GM21528 (cell line): ENCODE measurements at regions not wholly inside any gene's neighbourhood (a gene's known extent, or its start where the extent isn't known, plus 50 kb on each side); places are given as distances from the start of the nearest gene placed in this dataset.
"Not testable (repeated sequence)": the region's sequence is repeated elsewhere in the genome, so short reads cannot be mapped to it uniquely, and the experiment has no call there.

Experiments used
- ATAC-seq: cut with Tn5 transposase; IDR thresholded peaks from one replicate; pipeline ENCODE4 v1.9.1; 2021; ENCODE audit warnings: mild to moderate bottlenecking, moderate library complexity; ENCODE audit not compliant: unreplicated experiment, low FRiP score

DNA sequence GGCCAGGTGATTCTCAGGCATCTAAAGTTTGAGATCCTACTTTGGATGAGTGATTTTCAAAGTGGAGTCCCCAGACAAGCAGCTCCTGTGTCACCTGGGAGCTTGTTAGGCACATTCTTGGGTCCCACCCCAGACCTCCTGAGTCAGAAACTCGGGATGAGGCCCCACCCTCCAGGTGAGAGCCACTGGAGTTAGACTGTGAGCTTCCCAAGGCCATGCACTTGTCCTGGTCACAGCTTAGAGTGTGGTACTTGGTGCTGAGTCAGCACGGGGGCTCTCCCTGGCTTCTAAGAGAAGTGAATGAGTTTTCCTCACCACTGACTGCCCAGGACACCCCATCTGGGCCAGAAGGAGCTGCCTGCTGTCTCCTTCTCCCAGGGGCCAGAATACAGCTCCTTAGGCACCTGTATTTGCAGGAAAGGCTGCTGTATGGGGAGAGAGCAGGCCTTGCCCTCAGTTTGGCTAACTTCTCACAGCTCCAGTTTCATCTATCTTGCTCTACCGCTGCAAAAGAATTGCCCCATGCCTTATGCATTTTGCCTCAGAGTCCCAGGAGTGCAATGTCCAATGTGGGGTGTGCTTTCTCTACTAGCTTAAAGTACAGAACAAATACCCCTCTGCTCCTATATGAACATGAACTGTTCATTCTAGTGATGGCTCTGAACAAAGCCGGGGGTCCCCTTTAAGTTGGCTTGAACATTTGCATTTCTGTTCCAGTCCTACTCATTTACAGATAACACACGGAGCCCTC, 98.1 kb downstream of the PSMG1 start:
- no peak for ATAC-seq

DNA sequence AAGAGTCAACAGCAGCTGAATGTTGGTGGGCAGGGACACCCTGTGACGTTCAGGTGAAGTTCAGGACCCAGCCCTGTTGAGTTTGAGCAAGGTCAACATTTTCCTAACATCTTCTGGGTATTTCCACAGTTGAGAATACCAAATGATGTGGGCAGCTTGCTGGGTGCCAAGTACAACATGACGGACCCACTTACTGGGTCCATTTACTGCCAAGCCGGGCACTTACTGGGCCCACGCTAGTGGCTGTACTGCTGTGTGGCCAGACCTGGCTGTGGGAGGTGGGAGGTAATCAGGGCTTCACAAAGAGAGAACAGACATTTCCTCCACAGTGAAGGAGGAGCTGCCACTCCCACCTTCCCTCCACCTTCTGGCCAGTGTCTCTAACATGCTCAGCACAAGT, 99.2 kb downstream of the PSMG1 start:
- no peak for ATAC-seq

DNA sequence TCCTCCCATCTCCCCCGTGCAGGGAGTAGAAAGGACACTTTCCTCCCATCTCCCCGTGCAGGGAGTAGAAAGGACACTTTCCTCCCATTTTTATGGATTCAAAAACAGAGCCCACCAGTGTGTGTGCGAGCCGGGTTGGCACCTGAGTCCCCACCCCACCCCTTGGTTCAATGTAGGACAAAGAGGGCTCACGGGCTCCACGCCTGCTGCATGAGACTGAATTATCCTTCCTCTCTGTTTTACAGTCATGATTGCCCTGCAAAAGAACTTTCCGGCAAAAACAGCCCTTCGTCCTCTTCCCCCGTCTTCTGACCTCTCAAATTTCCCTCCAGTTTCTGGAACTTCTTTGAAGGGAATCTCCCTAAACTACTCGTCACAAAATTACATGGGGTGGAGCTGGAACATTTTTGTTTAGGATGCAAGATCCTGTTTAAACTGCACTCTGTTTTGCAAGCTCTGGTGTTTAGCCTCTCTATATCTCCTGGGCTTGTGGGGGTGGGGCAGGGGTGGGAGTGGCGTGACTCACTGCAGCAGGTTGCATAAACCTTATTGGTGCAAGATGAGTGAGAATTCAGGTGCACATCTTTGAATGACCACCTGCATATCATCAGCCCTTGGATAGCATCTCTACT, 99.8 kb downstream of the PSMG1 start:
- ATAC-seq: no peak

DNA sequence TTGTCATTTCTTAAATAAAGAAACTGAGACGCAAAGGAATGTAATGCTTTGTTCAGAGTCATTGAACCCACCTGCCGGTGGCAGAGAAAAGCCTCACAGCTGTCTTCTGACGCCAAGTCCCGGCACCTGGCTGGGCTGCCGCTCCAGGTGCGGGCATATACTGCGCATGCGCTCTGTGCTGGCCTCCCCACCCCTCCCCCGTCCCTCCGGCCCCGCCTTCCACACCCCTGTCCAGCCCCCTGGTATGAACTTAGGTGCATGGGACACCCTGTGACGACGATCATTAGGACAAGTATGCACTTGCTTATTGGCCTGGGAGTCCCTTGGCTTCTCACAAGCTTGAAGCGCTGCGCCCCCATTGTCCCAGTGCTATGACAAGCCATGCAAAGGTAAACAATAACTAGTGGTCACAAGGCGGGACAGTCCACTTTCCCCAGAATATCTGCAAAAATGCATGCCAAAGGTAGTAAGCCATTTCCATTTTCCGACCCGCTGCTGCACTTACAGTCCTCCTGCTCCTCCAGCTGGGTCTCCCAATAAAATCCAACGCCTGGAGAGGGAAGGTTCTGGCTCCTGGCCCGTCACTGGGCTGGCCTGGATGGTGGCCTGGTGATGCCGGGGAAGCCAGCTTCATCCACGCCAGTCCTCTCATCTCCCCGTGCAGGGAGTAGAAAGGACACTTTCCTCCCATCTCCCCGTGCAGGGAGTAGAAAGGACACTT, 100.4 kb downstream of the PSMG1 start:
- no peak for ATAC-seq

DNA sequence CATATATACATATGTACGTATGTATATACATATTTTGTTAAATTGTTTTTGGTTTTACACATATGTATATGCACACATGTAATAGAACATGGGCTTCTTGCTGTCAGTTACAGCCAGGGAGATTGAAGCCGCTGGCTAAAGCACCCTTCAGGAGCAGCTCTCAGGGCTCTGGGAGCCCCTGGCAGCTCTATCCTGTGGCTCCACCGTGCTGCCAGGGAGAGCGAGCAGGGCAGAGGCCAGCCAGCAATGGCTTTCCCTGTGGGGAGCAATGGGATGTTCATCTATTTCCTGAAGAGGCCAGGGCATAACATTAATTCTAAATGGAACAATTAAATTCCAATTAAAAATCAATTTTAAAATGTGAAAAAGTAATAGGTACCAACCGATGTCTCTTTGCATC, 102.9 kb downstream of the PSMG1 start:
- ATAC-seq: no peak

DNA sequence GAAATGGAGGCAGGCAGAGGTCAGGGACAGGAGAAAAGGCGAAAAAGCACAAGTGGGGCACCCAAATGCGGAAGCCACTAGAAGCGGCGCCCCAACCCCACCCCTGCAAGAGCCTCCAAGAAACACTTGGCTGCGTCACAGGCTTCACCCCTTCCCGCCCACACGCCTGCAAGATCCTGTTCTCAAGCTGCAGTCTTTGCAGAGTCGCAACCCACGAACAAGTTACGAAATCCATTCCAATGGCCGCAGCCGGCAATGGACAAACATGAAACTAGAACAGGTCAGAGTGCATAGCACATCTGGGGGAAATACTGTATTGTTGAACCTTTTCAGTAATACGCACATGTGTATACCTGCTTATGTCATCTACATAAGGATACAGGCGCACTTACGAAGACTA, 103.6 kb downstream of the PSMG1 start:
- ATAC-seq: no peak

DNA sequence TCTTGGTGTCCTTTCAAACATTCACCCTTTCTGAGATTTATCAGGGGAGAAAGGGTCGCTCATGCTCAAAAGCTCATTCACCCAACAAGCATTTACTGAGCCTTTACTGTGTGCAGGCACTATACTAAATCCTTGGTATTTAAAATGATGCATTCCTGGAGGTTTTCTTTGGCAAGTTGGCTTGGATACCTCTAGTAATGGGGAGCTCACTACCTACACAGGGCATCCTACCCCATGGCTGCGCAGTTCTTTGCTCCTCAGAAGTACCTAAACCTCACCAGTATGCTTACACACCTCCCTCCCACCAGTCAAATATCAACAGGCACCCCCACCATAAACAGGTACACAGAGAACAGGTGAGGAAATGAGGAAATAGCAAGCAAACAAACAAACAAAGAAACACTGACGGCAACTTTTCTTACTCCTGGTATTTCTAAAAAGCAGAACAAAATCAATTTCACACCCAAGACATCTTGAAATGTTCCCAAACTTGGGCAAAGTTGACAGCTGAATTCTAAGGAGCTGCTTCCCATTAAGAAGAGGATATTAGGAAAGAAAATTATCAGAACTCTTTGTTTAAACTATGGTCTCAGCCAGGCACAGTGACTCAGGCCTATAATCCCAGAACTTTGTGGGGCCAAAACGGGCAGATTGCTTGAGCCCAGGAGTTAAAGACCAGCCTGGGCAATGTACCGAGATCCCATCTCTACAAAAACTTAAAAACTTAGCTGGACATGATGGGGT, 104.8 kb downstream of the PSMG1 start:
- no peak for ATAC-seq

DNA sequence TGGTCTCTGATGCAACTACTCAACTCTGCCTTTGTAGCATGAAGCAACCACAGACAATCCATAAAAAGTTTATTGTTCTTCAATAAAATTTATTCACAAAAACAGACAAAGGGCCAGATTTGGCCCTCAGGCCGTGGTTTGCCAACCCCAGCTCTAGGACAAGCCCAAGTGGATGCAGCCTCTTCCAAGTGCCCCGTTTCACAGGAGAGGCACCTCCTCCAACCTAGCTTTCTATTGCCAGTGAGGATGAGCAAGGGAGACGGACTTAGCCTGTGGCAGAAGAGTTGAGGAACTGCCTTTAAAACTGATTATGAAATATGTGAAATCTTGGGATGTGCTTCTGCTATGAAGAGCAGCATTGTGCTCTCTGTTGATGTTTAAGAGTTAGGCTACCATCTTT, 105.4 kb downstream of the PSMG1 start:
- ATAC-seq: no peak

DNA sequence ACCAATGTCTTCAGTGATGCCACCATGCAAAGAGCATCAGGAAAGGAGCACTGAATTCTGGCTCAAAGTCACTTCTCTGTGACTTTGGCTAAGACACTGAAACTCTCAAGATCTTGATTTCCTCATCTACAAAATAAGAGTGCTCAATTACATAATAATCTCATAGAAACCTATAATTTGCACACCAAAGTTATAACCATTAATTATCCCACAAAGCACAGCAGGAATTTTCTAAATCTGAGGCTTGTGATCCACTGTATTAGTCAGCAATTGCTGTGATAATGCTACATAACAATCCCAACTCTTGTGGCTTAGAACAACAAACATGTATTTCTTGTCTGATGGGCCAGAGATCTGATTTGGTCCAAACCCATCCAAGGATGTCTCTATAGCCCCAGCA, 108.7 kb downstream of the PSMG1 start:
- no peak for ATAC-seq

DNA sequence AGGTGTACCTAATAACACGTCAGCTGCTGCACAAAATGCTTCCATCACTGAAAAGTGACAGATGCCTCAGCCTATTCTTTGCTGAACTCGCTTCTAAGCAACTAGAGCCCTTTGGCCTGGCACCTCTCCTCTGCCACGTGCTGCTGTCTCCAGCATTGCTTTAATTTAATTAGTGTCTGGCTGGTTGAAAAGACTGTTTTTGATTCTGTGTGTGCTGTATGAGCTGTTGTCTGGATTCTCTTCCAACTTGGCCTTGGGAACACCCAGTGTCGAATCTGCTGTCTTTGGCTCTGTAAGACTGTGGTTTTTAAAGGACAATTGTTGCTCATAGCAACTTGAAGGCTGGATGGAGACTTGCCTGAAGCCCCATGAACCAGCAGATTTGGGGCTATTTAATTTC, 109.5 kb downstream of the PSMG1 start:
- ATAC-seq: no peak

DNA sequence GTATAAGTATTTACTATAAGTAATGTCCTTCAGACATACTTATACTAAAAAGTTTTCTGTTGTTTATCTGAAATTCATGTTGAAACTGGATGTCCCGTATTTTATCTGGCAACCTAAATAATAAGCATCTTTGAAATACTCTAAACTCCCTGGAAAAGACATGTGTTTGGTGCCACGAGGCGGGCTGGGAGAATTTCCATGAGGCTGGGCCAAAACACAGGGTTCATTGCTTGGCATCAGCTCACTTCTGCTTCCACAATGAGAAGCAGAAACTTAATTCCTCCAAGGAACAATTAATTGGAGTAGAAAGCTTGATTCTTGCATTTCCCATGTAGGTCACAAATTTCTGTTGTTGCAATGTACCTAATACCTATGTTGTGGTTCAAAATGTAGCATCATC, 110.2 kb downstream of the PSMG1 start:
- no peak for ATAC-seq

DNA sequence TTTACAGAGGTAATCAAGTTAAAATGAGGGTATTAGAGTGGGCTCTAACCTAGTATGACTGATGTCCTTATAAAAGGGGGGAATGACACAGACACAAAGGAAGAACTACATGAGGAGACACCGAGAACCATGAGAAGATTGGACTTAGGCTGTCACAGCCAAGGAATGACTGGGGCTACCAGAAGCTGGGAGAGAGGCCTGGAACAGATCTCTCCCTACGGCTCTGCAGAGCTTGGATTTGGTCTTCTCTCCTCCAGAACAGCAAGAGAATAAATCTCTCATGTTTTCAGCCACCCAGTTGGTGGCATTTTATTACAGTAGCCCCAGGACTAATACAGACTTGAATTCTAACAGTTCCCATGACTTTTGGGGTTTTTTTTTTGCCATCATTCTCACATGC, 110.8 kb downstream of the PSMG1 start:
- no peak for ATAC-seq

DNA sequence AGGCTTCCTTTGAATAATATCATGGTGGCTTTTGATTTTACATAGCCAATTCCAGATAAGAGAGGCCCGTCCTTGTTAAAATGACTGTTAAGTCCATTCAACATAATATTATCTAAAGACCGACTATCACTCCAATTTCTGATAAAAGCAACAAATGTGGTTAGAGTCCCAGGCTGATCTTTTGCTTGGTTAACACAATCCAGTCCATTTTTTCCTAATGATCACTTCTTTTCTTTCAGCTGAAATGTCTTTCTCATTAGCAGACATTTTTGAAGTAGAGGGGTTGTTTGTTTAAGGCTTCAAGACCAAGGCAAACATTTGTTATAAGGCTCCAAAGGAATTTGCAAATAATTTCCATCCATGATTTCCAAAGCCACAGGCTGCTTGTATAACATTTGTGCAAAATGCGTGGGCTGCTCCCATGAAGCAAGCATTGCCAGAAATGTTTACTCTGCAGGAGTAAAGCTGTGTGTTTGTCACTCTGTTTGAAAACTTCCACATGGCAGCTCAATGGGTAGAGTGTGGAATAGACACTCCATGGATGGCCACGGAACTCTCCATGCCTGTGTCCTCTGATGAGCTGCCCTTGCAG, 111.5 kb downstream of the PSMG1 start:
- ATAC-seq: no peak

DNA sequence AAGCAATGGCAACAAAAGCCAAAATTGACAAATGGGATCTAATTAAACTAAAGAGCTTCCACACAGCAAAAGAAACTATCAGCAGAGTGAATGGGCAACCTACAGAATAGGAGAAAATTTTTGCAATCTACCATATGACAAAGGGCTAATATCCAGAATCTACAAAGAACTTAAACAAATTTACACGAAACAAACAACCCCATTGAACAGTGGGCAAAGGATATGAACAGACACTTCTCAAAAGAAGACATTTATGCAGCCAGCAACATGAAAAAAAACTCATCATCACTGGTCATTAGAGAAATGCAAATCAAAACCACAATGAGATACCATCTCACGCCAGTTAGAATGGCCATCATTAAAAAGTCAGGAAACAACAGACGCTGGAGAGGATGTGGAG, 113.4 kb downstream of the PSMG1 start:
- ATAC-seq: not testable (repeated sequence)

DNA sequence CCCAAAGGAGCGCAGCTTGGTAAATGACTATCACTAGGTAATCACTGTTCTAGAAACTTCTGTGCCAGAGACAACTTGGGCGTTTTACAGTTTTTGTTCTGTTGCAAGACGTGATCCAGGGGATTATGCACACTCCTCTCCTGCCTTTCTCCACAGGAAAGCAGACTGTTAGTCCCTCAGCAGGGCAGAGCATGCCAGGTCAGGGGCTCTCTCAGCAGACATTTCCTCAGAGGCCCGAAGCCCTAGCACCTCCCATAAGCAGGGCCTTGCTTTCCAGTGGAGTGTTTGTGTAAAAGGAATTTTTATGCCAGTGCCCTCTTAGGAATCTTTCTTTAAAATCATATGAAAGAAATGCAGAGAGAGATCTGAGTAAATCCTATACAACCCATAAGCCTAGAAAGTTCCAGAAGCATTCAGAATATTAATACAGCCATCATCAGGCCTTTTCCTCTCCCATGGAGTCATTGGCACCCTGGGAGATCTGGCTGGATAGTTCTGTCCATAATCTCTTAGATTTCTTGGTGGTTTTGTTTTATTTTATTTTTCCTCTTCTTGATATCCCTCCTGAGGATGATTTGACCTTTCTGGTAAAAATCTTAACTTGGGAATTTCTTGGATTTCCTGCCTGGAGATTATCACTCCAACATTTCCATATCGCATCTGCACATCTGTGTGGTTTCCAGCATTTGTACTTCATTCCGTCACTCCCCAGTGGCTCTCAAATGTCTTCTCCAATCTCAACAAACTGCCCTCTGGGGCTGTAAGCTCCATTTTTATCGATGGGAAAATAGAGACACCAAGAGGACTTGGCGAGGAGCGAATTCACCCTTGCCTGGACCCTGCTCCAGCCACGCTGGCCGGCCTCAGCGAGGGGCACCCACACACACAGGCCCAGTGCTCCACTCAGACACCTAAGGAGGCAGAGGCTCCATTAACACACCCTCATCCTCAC, 116.1 kb downstream of the PSMG1 start:
- ATAC-seq: no peak

DNA sequence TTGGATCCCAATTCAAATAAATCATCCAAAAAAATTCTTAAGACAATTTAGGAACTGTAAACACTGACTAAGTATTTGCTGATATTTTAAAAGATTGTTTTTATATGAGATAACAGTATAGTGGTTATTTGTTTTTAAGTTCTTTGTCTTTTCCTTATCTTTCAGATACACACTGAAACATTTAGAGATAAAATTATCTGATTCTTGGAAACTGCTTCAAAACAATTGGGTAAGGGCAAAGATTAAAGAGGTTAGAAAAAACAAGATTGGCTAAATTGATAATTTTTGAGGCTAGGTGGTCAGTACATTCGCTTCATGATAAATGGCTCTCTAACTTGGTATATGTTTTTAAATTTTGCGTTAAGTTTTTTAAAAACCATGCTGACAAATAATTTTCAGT, 117.3 kb downstream of the PSMG1 start:
- no peak for ATAC-seq

DNA sequence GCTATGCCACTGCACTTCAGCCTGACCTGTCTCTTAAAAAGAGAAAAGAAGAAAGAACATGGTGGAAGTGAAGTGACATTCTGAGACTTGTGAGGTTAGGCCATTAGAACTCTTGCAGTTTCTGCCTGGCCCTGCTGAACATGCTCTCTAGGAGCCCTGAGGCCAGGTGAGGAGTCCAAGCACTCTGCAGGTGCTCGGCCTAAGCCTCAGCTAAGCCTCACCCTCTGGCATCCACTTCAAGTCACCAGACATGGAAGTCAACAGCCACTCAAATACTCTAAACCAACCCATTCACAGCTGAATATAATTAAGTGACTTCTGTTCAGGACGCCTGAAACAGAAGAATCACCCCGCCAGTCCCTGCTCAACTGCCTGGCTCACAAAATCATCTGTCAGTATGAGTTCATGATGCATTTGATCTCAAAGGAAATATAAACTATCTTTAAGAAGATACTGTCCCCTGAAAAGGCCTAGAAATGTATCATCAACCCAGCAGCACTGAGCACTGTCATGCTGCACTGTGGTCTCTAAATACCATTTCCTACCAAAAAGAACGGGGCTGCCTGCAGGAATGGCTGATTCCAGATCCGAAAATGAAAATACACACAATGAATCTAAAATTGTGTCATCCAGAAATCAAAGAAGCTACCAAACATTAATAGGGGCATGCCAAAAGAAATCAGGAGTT, 118.8 kb downstream of the PSMG1 start:
- no peak for ATAC-seq

DNA sequence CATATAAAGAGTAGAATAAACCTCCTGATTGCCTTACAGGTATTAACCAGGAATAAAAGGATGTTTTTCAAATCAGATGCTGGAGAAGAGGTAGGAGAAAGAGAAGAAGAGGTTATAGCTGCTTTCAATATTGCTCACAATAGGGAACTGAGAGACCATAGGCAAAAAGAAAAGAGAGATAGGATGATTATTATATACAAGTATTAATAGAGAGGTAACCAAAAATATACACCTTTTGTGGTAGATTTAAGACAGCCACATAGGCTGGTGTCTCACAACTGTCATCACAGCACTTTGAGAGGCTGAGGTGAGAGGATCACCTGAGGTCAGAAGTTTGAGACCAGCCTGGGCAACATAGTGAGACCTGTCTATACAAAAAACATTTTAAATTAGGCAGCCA, 119.7 kb downstream of the PSMG1 start:
- no peak for ATAC-seq

DNA sequence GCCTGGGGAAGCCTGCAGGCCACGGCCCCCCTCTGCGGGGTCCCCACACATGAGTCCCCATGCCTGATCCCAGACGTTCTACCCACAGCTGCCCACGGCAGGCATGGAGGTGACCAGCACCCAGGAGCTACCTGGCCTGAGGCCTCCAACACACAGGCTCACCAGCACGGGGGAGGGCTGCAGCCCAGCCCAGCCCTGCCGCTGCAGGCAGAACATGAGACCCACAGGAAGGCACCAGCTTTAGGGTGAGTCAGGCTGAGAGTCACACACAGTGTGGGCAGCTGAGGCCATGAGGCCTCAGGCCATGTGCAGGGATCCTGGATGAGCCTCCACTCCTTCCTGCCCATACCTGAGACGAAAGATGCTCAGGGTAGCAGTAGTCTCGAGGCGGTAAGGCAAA, 121.1 kb downstream of the PSMG1 start:
- no peak for ATAC-seq
